Mucosa of stomach (tissue), 1 donor: ENCODE measurements at regions not wholly inside any gene's neighbourhood (a gene's known extent, or its start where the extent isn't known, plus 50 kb on each side); places are given as distances from the start of the nearest gene placed in this dataset.

Experiments used
- H3K27me3 ChIP-seq: one replicate; pipeline ENCODE4 v1.7.0; 2013; ENCODE audit warnings: mild to moderate bottlenecking, low read length; ENCODE audit not compliant: control insufficient read depth, insufficient read depth
- H3K36me3 ChIP-seq: one replicate; pipeline ENCODE4 v1.7.0; 2013; ENCODE audit warnings: low read length; ENCODE audit not compliant: control insufficient read depth, insufficient read depth
- H3K4me1 ChIP-seq: one replicate; pipeline ENCODE4 v1.7.0; 2013; ENCODE audit warnings: mild to moderate bottlenecking, low read length; ENCODE audit not compliant: control insufficient read depth, insufficient read depth
- H3K4me3 ChIP-seq: one replicate; pipeline ENCODE4 v1.7.0; 2013; ENCODE audit warnings: low read length
- H3K9ac ChIP-seq: one replicate; pipeline ENCODE4 v1.7.0; 2013; ENCODE audit warnings: mild to moderate bottlenecking, low read length, moderate library complexity
- H3K9me3 ChIP-seq: one replicate; pipeline ENCODE4 v1.7.0; 2013; ENCODE audit warnings: mild to moderate bottlenecking, low read length, moderate library complexity; ENCODE audit not compliant: control insufficient read depth
- donor health status: Pancreatic carcinoma.

GRCh38 chr10:53749439-53749838, 976.9 kb upstream of the MBL2 start:
- Histone ChIP-seq H3K9me3 (no peaks in the 10 kb centered on the region), H3K4me3 (no peak overlapping the region), H3K4me1 (no peaks in the 10 kb centered on the region), H3K9ac (no peak overlapping the region), H3K27me3 (no peaks in the 10 kb centered on the region), H3K36me3 (no peaks in the 10 kb centered on the region)

GRCh38 chr10:53748319-53748718, 975.7 kb upstream of the MBL2 start:
- H3K27me3 ChIP-seq = no peaks in the 10 kb centered on the region
- no peaks in the 10 kb centered on the region for H3K36me3 ChIP-seq
- H3K9me3 ChIP-seq = no peaks in the 10 kb centered on the region
- H3K4me1 ChIP-seq = no peaks in the 10 kb centered on the region
- H3K9ac ChIP-seq = no peak overlapping the region
- no peak overlapping the region for H3K4me3 ChIP-seq

GRCh38 chr10:53744746-53745145, 972.2 kb upstream of the MBL2 start:
- H3K9me3 ChIP-seq = no peaks in the 10 kb centered on the region
- H3K4me1 ChIP-seq = no peaks in the 10 kb centered on the region
- no peaks in the 10 kb centered on the region for H3K36me3 ChIP-seq

GRCh38 chr10:53744176-53744575, 971.6 kb upstream of the MBL2 start:
- no peak overlapping the region for H3K4me3 ChIP-seq
- no peaks in the 10 kb centered on the region for H3K27me3 ChIP-seq
- H3K9ac ChIP-seq = no peak overlapping the region
- H3K9me3 ChIP-seq = no peaks in the 10 kb centered on the region
- H3K4me1 ChIP-seq = no peaks in the 10 kb centered on the region
- no peaks in the 10 kb centered on the region for H3K36me3 ChIP-seq

More at GRCh38 chr10:53744746-53745145, 972.2 kb upstream of the MBL2 start:
- Histone ChIP-seq H3K9ac (no peak overlapping the region), H3K27me3 (no peaks in the 10 kb centered on the region), H3K4me3 (no peak overlapping the region)

- Histone ChIP-seq H3K4me1 (no peaks in the 10 kb centered on the region), H3K27me3 (no peaks in the 10 kb centered on the region), H3K9ac (no peak overlapping the region), H3K36me3 (no peaks in the 10 kb centered on the region), H3K9me3 (no peaks in the 10 kb centered on the region), H3K4me3 (no peak overlapping the region)
Measured at GRCh38 chr10:53737132-53737531, 964.5 kb upstream of the MBL2 start.

GRCh38 chr10:53726921-53727320, 954.3 kb upstream of the MBL2 start:
- Histone ChIP-seq H3K36me3 (no peaks in the 10 kb centered on the region), H3K4me3 (no peak overlapping the region), H3K9me3 (no peaks in the 10 kb centered on the region), H3K9ac (no peak overlapping the region), H3K27me3 (no peaks in the 10 kb centered on the region), H3K4me1 (no peaks in the 10 kb centered on the region)

GRCh38 chr10:53724581-53724980, 952.0 kb upstream of the MBL2 start:
- H3K9me3 ChIP-seq = no peaks in the 10 kb centered on the region
- no peaks in the 10 kb centered on the region for H3K36me3 ChIP-seq
- no peak overlapping the region for H3K4me3 ChIP-seq
- H3K27me3 ChIP-seq = no peaks in the 10 kb centered on the region
- no peaks in the 10 kb centered on the region for H3K4me1 ChIP-seq
- no peak overlapping the region for H3K9ac ChIP-seq

GRCh38 chr10:53719658-53720057, 947.1 kb upstream of the MBL2 start:
- Histone ChIP-seq H3K9ac (no peak overlapping the region), H3K4me3 (no peak overlapping the region), H3K4me1 (no peaks in the 10 kb centered on the region), H3K36me3 (no peaks in the 10 kb centered on the region), H3K27me3 (no peaks in the 10 kb centered on the region), H3K9me3 (no peaks in the 10 kb centered on the region)

- Histone ChIP-seq H3K4me3 (no peak overlapping the region), H3K9ac (no peak overlapping the region), H3K9me3 (no peaks in the 10 kb centered on the region), H3K27me3 (no peaks in the 10 kb centered on the region), H3K4me1 (no peaks in the 10 kb centered on the region), H3K36me3 (no peaks in the 10 kb centered on the region)
Measured at GRCh38 chr10:53716156-53716555, 943.6 kb upstream of the MBL2 start.

GRCh38 chr10:53713431-53713830, 940.8 kb upstream of the MBL2 start:
- Histone ChIP-seq H3K9ac (no peak overlapping the region), H3K4me3 (no peak overlapping the region), H3K27me3 (no peaks in the 10 kb centered on the region), H3K4me1 (no peaks in the 10 kb centered on the region), H3K36me3 (no peaks in the 10 kb centered on the region), H3K9me3 (no peaks in the 10 kb centered on the region)

- Histone ChIP-seq H3K4me1 (no peaks in the 10 kb centered on the region), H3K27me3 (no peaks in the 10 kb centered on the region), H3K4me3 (no peak overlapping the region), H3K9ac (no peak overlapping the region), H3K9me3 (no peaks in the 10 kb centered on the region), H3K36me3 (no peaks in the 10 kb centered on the region)
Measured at GRCh38 chr10:53702489-53702888, 929.9 kb upstream of the MBL2 start.

GRCh38 chr10:53701213-53701612, 928.6 kb upstream of the MBL2 start:
- Histone ChIP-seq H3K4me3 (no peak overlapping the region), H3K9ac (no peak overlapping the region), H3K27me3 (no peaks in the 10 kb centered on the region), H3K4me1 (no peaks in the 10 kb centered on the region), H3K9me3 (no peaks in the 10 kb centered on the region), H3K36me3 (no peaks in the 10 kb centered on the region)

- Histone ChIP-seq H3K4me3 (no peak overlapping the region), H3K27me3 (no peaks in the 10 kb centered on the region), H3K9me3 (no peaks in the 10 kb centered on the region), H3K9ac (no peak overlapping the region), H3K36me3 (no peaks in the 10 kb centered on the region), H3K4me1 (no peaks in the 10 kb centered on the region)
Measured at GRCh38 chr10:53700278-53700677, 927.7 kb upstream of the MBL2 start.
